ENCODE measurements at regions not wholly inside any gene's neighbourhood (a gene's known extent, or its start where the extent isn't known, plus 50 kb on each side); places are given as distances from the start of the nearest gene placed in this dataset.
"Not testable (repeated sequence)": the region's sequence is repeated elsewhere in the genome, so short reads cannot be mapped to it uniquely, and the experiment has no call there.

DNA sequence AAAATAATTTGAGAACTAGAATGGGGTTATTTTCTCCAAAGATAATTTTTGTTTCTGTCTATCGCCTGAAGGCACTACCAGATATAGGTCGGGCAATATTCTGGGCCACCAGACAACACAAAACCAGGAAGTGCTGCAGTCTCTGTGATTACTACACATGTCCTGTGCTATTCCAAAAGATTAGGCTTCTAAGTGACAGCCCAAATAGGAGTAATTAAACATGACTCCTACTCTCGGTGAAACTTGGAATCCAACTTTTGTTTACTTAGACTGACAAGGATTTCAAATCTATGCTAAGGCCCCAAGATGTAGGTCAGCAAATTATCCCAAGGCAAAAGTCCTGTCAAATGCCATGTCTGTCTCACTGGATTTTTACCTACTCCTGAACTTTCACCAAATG is 157.6 kb upstream of the LRFN5 start:
- Mint-ChIP-seq H3K27ac (no peak overlapping the region), H3K36me3 (no peaks in the 10 kb centered on the region), H3K4me3 (no peak overlapping the region), H3K27me3 (peaks cover 2% of the 10 kb centered on the region), H3K9me3 (no peaks in the 10 kb centered on the region), H3K4me1 (no peaks in the 10 kb centered on the region)

DNA sequence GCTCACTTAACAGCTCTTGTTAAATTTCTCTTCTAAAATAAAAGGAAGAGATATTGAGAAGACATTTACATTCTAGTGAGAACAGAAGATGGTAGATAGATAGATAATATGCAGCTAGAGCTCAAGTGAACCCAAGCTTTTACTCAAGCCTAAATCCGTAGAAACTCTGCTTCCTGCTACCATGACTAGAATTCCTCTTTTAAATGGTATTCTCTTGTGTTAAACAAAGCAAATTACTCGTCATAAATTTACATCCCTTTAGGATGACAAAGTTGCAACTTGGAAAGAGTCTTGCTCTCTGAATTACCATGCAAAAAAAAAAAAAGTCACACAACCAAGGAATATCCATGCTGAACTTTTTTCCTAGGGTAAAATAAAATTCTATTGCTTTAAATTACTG is 160.7 kb upstream of the LRFN5 start:
- Mint-ChIP-seq H3K36me3 (no peaks in the 10 kb centered on the region), H3K4me1 (no peaks in the 10 kb centered on the region), H3K27ac (no peak overlapping the region), H3K4me3 (no peak overlapping the region), H3K27me3 (no peaks in the 10 kb centered on the region), H3K9me3 (no peaks in the 10 kb centered on the region)

DNA sequence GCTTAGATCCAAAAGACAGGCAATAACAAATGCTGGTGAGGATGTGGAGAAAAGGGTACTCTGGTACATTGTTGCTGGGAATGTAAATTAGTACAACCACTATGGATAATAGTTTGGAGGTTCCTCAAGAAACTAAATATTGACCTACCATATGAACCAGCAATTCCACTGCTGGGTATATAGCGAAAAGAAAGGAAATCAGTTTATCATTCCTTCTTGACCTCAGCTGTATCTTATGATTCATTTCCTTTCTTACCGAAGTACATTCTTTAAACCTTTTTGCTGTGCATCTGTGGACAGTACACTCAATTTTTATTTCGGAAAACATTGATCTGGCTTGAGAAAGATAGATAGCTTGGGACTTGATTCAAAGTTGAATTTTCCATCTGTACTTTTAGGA is 183.2 kb upstream of the LRFN5 start:
- no peaks in the 10 kb centered on the region for H3K4me1 Mint-ChIP-seq
- no peaks in the 10 kb centered on the region for H3K36me3 Mint-ChIP-seq
- no peak overlapping the region for H3K27ac Mint-ChIP-seq
- H3K27me3 Mint-ChIP-seq = no peaks in the 10 kb centered on the region
- H3K4me3 Mint-ChIP-seq = no peak overlapping the region
- H3K9me3 Mint-ChIP-seq = no peaks in the 10 kb centered on the region

DNA sequence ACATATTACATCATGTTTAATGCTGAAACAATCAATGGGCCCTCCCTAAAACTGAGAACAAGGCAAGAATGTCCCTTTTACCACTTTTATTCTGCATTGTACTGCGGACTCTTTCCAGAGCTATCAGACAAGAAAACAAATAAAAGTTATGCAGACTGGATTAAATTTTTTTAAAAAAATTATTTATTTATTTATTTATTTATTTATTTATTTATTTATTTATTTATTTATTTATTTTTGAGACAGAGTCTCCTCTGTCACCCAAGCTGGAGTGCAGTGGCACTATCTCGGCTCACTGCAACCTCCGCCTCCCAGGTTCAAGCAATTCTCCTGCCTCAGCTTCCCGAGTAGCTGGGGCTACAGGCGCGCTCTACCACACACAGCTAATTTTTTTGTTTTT is 185.4 kb upstream of the LRFN5 start:
- not testable (repeated sequence) for H3K36me3 Mint-ChIP-seq, H3K9me3 Mint-ChIP-seq, H3K4me1 Mint-ChIP-seq, H3K27me3 Mint-ChIP-seq, H3K4me3 Mint-ChIP-seq, H3K27ac Mint-ChIP-seq

DNA sequence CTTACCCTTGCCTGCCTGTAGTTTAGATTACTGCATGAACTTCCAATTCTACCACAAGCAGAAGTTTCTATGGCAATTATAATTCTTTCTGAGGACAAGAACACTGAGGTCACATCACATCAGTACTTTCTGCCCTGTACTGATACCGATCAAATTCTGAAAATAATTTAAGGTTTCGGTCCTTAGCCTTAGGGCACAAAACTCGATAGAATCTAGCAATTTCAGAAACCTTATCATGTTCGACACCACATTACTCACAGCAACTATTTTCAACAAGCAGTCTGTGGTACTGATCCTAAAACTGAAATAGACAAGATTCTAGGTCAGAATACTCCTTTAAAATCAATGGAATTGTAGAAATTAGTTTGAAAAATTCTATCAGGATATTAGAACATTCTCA is 187.0 kb upstream of the LRFN5 start:
- Mint-ChIP-seq H3K4me1 (no peaks in the 10 kb centered on the region), H3K27me3 (no peaks in the 10 kb centered on the region), H3K9me3 (no peaks in the 10 kb centered on the region)

DNA sequence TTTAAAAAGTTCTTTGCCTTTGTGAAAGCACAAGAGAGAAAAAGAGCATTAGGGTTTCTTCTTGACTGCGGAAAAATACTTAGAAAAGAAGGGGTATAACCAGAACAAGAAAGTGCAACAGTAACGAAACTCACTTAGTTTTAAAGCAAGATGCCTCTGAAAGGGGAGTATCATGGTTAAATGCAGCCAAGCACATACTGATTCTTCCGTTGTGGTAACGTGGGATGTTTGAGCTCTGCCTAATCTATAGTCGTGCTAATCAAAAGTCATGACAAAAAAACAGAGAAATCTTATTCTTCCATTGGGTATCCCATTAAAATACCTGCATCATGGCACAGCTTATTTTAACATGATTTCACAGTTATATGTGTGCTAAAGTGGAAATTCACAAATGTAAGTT is 187.8 kb upstream of the LRFN5 start:
- no peaks in the 10 kb centered on the region for H3K4me1 Mint-ChIP-seq
- H3K9me3 Mint-ChIP-seq = no peaks in the 10 kb centered on the region
- H3K27ac Mint-ChIP-seq = no peak overlapping the region
- H3K27me3 Mint-ChIP-seq = no peaks in the 10 kb centered on the region
- H3K4me3 Mint-ChIP-seq = no peak overlapping the region
- H3K36me3 Mint-ChIP-seq = no peaks in the 10 kb centered on the region

More for the DNA sequence above, 187.0 kb upstream of the LRFN5 start:
- Mint-ChIP-seq H3K4me3 (no peak overlapping the region), H3K36me3 (no peaks in the 10 kb centered on the region), H3K27ac (no peak overlapping the region)

DNA sequence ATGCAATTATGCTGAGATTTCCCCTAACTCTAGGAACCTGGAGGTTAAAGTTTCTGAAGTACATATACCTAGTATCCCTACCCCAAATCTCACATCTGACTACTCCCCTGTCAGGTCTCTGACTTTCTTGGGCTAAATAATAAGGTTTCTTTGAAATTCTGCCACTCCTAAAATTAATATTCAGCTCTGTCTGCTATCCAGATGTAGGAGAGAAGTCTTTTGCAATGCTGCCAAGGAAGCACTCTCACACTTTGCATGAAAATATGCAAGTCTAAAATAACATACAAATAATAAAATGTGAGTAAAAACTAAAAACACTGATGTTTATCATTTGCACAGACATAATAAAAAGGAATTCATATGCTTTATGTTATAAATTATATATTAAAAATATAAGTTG is 196.9 kb upstream of the LRFN5 start:
- H3K9me3 Mint-ChIP-seq = no peaks in the 10 kb centered on the region
- no peak overlapping the region for H3K27ac Mint-ChIP-seq
- no peak overlapping the region for H3K4me3 Mint-ChIP-seq
- no peaks in the 10 kb centered on the region for H3K4me1 Mint-ChIP-seq
- H3K36me3 Mint-ChIP-seq = no peaks in the 10 kb centered on the region
- no peaks in the 10 kb centered on the region for H3K27me3 Mint-ChIP-seq

DNA sequence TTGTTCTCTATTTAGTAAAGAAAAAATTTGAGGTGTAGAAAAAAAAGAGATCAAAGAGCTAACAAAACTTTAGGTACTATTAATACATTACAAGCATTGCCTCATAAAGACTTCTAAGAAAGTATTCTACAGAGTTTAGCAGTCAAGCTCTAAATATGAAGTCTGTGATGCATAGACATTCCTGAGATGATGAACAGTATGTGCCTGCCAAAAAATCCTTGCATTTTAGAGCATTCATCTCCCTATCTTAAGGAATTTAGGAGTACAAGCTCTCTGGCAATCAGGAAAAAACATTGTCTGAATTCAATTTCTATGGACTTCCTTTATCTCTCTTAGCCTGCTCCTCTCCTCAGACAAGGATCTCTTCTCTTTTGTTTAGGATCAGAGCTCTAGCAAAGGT is 202.6 kb upstream of the LRFN5 start:
- Mint-ChIP-seq H3K4me1 (no peaks in the 10 kb centered on the region), H3K27ac (no peak overlapping the region), H3K36me3 (no peaks in the 10 kb centered on the region), H3K4me3 (no peak overlapping the region), H3K9me3 (no peaks in the 10 kb centered on the region), H3K27me3 (no peaks in the 10 kb centered on the region)

DNA sequence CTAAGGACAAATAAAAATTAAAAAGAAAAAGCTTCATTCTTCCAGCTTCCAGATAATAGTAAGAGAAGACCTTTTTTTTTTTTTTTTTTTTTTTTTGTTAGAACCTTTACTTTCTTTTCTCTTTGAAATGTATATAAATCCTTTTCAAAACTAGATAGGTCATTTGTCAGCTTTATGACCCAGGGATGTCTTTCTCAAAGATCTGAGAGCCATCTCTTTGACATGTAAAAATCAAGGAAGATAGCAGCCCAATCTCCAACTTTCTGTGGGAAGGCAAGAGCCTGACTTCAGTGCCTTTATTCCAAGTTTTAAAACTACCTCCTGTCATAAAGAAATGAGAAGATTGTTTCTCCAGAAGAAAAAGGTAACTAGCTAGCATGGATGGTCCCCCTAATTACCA is 203.3 kb upstream of the LRFN5 start:
- H3K27ac Mint-ChIP-seq = no peak overlapping the region
- H3K27me3 Mint-ChIP-seq = no peaks in the 10 kb centered on the region
- H3K36me3 Mint-ChIP-seq = no peaks in the 10 kb centered on the region

DNA sequence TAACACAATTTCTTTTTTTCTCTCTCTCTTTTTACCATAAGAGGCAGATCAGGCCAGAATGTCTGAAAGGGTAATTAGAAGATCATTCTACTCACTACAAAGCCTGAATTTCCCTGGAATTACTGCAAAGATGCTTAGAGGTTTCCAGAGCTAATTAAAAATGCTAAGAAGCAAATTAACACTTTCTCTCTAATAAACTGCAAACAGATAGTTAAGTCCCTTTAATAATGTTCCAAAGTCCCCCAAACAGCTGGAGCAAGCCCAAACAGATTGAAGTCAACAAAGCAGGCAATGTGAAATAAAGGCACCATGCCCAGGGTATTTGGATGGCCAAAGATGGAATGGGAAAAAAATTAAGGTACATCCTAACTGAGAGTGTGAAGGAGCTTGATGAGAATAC is 208.8 kb upstream of the LRFN5 start:
- H3K27me3 Mint-ChIP-seq = no peaks in the 10 kb centered on the region
- H3K36me3 Mint-ChIP-seq = no peaks in the 10 kb centered on the region
- no peaks in the 10 kb centered on the region for H3K4me1 Mint-ChIP-seq
- H3K9me3 Mint-ChIP-seq = no peaks in the 10 kb centered on the region
- H3K27ac Mint-ChIP-seq = no peak overlapping the region
- no peak overlapping the region for H3K4me3 Mint-ChIP-seq

More for the DNA sequence above, 203.3 kb upstream of the LRFN5 start:
- no peaks in the 10 kb centered on the region for H3K4me1 Mint-ChIP-seq
- H3K4me3 Mint-ChIP-seq = no peak overlapping the region
- no peaks in the 10 kb centered on the region for H3K9me3 Mint-ChIP-seq

DNA sequence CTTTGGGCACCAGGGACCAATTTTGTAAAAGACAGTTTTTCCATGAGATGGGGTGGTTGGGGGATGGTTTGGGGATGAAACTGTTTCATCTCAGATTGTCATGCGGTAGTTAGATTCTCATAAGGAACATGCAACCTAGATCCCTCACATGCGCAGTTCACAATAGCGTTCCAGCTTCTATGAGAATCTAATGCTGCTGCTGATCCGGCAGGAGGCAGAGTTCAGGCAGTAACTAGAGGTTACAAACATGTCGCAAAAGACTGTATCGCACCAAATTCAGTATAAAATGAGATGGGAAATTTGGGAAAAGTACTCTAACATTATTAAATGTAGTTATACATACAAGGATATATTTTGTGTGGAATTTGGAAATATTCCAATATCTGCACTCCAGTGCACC is 213.2 kb upstream of the LRFN5 start:
- Mint-ChIP-seq H3K4me1 (no peaks in the 10 kb centered on the region), H3K9me3 (no peaks in the 10 kb centered on the region), H3K27ac (no peak overlapping the region), H3K36me3 (no peaks in the 10 kb centered on the region), H3K27me3 (no peaks in the 10 kb centered on the region), H3K4me3 (no peak overlapping the region)

DNA sequence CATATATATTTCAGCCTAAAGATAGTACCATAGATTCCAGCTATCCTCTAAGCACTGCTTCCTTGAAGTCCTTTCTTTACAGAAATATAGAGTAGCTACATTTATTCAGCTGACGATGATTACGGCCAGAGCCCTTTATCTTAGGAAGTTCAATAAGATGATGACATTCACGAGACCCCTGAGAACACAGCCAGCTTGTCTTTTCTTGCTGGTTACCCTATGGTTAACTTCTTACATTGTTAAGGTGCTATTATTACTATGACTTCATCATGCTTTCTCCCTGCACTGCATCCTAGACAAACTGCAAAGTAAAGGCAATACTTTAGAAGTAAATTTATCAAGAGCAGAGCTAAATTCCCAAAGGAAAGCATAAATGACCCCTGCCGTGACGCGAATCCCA is 214.4 kb upstream of the LRFN5 start:
- Mint-ChIP-seq H3K4me1 (no peaks in the 10 kb centered on the region), H3K27me3 (no peaks in the 10 kb centered on the region)

DNA sequence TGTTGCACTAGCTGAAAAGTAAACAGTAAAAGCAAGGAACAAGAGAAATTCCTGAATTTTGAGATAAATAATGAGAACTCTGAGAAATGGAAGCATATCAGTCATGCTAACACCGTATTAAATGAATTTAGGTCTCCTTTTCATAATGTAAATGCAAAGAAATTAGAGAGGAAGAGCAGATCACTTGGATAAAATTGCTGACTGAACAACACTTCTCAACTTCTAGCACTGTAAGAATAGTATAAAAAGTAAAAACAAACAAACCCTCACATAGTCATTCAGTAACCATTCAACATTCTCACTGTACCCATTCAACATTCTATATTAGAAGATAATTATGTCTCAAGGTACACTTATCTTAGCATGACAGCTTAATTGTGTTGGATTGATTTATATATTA is 217.3 kb upstream of the LRFN5 start:
- H3K4me1 Mint-ChIP-seq = no peaks in the 10 kb centered on the region
- H3K27ac Mint-ChIP-seq = no peak overlapping the region
- H3K9me3 Mint-ChIP-seq = no peaks in the 10 kb centered on the region
- H3K36me3 Mint-ChIP-seq = no peaks in the 10 kb centered on the region
- no peak overlapping the region for H3K4me3 Mint-ChIP-seq
- no peaks in the 10 kb centered on the region for H3K27me3 Mint-ChIP-seq

More for the DNA sequence above, 214.4 kb upstream of the LRFN5 start:
- Mint-ChIP-seq H3K27ac (no peak overlapping the region), H3K9me3 (no peaks in the 10 kb centered on the region), H3K36me3 (no peaks in the 10 kb centered on the region), H3K4me3 (no peak overlapping the region)

DNA sequence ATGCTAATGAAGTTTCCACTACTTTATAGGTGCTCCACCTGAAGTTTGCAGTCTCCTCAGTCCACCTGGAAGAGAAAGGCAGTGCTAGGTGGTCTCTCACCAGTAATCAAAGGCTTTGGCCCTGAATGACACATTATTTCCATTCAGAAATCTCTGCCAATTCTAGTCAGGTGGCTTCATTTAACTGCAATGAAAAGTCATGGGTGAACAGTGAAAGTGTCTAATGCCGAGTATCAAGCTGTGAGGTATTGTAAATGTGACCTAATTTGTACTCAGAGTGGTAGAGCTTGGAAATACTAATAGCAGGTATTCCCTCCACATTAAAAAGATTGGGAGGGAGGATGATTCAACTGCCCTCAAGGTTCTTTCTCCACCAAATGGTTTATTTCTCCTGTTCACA is 220.9 kb upstream of the LRFN5 start:
- H3K27me3 Mint-ChIP-seq = no peaks in the 10 kb centered on the region
- no peaks in the 10 kb centered on the region for H3K36me3 Mint-ChIP-seq
- H3K9me3 Mint-ChIP-seq = no peaks in the 10 kb centered on the region
- H3K4me1 Mint-ChIP-seq = no peaks in the 10 kb centered on the region
- no peak overlapping the region for H3K4me3 Mint-ChIP-seq
- no peak overlapping the region for H3K27ac Mint-ChIP-seq

DNA sequence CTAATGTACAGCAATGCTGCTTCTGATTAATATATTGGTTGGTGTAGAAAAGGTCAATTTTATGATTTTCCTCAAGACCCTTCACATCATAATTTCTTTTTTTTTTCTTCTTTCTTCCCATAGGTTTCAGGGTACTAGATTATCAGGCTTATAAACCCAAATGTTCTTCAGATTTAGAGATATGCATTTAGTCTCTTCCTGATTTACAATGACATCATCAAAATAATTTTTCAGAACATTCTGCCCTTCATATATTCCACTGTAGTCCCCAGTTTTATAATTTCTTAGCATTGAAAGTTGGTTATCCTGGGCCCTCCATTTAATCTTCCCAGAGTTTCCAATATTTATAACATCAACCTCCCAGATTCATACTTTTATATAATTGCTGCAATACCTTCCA is 226.7 kb upstream of the LRFN5 start:
- Mint-ChIP-seq H3K9me3 (peaks cover 2% of the 10 kb centered on the region), H3K4me1 (no peaks in the 10 kb centered on the region), H3K4me3 (no peak overlapping the region), H3K36me3 (no peaks in the 10 kb centered on the region), H3K27me3 (no peaks in the 10 kb centered on the region), H3K27ac (no peak overlapping the region)

DNA sequence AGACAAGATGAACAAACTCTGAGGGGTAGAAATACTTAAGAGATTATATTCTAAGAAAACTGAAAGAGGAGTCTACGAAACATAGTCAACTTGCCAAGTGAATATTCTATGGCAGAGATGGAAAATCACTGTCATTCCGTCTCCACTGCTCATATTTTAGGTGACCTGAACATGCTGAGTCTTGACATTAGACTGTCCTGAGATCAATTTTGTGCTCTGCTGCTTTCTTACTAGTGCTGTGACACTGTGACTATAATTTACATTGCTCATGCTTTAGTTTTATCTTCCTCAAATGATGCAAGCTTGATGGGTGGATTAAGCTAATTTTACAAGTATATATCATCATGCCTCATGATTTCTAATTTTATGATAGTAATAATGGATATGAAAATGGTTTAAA is 228.2 kb upstream of the LRFN5 start:
- Mint-ChIP-seq H3K9me3 (peaks cover 14% of the 10 kb centered on the region), H3K27me3 (no peaks in the 10 kb centered on the region), H3K4me1 (no peaks in the 10 kb centered on the region), H3K36me3 (no peaks in the 10 kb centered on the region), H3K4me3 (no peak overlapping the region), H3K27ac (no peak overlapping the region)

DNA sequence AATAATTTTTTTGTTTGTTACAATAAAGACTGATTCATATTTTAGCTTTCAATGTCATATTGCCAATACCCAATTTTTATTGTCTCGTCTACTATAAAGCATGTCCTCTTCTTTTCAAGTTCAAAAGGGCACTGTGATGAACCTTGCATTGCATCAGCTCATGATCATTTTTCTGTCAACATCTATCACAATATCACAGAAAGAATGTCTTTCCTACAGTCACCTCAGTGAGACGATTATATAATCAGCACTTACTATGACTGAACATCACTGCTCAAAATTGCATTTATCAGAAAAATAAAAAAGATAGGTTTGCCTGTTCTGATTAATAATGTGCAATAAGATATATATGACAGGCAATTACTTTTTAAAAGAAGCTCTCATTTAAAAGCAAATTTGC is 228.7 kb upstream of the LRFN5 start:
- no peak overlapping the region for H3K27ac Mint-ChIP-seq
- peaks cover 14% of the 10 kb centered on the region for H3K9me3 Mint-ChIP-seq
- H3K36me3 Mint-ChIP-seq = no peaks in the 10 kb centered on the region
- no peaks in the 10 kb centered on the region for H3K27me3 Mint-ChIP-seq
- H3K4me1 Mint-ChIP-seq = no peaks in the 10 kb centered on the region
- H3K4me3 Mint-ChIP-seq = no peak overlapping the region

DNA sequence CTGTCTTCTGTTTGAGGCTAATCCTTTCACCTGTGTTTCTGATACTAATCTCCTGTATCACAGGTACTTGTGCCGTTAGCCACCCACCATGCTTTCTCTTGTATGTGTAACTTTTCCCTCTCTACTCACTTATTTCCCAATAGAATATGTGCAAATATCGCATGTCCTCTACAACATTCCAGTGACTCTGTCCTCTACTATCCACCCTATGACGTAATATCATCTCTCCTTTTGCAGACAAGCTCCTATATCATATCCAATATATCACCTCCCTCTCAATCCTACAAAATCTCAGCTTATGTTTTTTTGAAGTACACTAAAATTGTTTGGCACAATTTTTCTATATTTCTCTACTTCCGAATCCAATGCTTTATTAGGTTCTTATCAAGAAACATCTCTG is 232.6 kb upstream of the LRFN5 start:
- H3K9me3 Mint-ChIP-seq = peaks cover 14% of the 10 kb centered on the region
- no peak overlapping the region for H3K27ac Mint-ChIP-seq
- H3K27me3 Mint-ChIP-seq = no peaks in the 10 kb centered on the region
- H3K4me3 Mint-ChIP-seq = no peak overlapping the region
- no peaks in the 10 kb centered on the region for H3K36me3 Mint-ChIP-seq
- H3K4me1 Mint-ChIP-seq = no peaks in the 10 kb centered on the region
